GM19043 (cell line): ENCODE measurements at regions not wholly inside any gene's neighbourhood (a gene's known extent, or its start where the extent isn't known, plus 50 kb on each side); places are given as distances from the start of the nearest gene placed in this dataset.
"Not testable (repeated sequence)": the region's sequence is repeated elsewhere in the genome, so short reads cannot be mapped to it uniquely, and the experiment has no call there.

Experiments used
- ATAC-seq: cut with Tn5 transposase; IDR thresholded peaks from one replicate; pipeline ENCODE4 v1.9.1; 2021; ENCODE audit warnings: low read depth; ENCODE audit not compliant: unreplicated experiment

DNA sequence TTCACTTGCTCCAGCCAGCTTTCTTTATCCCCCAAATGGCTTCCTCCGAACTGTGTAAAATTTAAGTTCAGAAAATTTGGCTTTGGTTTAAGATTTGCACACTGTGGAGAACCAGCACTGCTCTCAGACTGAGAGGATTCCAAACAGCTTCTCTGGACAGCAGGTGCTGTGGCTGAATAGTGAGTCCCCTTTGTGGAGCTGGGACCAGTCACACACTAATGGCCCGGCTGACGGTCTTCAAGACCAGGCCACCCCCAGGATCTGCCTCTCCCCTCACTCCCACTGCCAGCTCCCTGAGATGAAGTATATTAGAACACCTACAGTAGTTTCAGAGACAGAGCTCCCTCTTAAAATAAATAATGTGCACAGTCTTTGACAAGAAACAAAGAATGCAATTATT is 267.3 kb downstream of the BCAT1 start:
- ATAC-seq = no peak

DNA sequence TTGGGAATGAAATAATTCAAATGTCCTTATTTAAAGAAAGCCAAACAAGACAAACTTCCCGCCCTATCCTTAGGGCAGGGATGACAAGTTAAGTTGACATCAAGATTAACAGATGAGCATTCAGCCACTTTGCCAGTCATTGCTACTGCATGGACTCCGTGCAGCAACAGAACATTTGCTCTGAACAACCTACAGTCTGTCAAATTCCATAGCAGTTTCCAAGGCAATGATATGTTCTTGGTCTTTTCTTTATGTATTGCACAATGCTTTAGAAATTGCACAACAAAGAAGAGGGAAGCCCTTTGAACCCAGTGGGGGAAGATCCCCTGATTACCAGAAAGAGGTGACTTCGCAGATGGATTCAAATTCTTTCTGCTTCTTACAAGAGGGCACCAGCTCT is 269.8 kb downstream of the BCAT1 start:
- ATAC-seq = no peak

DNA sequence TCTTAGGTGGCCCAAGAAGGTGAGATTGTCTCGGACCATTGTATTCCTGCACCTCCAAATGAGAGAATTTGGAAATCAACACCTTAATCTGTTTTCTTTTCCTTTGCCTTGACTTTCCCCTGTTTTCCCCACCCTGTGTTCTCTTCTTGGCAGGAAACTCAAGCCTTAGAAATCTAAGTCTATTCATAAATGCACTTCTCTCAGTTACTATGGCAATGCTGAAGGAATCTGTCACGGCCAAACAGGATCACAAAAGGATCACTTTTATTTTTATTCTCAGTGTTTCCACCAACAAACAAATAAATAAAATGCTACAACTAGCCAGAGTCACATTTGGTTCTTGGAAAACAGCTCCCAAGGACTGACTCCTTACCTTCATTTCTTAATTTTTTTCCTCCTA is 270.5 kb downstream of the BCAT1 start:
- no peak for ATAC-seq

DNA sequence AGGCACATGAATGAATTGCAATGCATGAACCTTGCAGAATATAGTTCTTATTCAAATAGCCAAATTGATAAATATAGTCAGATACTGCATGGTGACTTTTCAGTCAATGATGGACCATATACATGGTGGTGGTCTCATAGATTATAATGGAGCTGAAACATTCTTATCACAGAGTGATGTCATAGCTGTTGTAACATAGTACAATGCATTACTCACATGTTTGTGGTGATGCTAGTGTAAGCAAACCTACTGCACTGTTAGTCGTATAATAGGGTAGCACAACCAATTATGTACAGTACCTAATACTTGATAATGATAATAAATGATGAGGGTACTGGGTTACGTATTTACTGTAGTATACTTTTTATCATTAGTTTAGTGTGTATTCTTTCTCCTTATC is 280.3 kb downstream of the BCAT1 start:
- ATAC-seq = no peak

DNA sequence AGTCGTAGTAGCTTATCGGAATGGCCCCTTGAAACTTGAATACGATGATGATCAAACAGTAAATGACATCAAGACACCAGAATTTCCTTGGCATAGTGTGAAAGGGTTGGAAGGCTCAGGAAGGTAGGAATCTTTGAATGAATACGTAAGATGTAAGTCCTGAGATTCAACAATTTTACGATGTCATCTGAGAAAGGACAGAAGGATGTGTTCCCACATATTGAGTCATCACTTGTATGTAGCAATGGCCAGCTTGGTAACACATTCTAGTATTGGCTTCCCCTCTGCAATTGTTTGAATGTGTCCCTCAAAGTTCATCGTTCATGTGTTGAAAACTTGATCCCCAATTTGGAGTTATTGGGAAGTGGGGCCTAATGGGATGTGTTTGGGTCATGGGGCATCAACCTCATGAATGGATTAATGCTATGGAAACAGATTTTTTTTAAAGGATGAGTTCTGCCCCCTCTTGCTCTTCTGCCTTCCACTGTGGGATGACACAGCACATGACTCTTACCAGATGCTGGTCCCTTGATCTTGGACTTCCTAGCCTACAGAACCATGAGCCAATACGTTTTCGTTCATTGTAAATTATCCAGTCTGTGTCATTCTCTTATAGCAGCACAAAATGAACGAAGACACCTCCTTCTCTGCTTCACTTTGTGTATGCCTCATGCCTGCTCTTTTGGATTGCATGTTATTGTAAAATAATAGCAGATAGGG is 284.6 kb downstream of the BCAT1 start:
- ATAC-seq = no peak

DNA sequence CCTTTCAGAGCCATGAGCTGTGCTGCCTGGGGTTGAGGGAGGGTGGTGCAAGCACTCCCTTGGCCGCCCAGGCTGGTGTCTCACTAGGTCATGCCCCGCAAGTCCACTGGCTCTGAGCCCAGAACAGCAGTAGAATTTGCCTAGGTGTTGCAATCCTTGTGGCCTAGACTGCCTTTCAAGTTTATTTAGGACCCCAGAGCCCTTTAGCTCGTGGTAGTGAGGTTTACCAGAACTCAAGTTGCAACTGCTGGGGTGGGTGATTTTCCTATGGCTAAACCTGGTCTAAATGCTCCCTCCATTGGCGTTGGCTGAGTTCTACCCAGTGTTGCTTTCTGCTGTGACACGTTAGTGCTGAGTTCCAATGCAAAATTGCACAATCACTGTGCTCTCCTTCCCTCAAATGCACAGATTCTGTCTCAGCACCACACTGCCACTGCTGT is 287.2 kb downstream of the BCAT1 start:
- ATAC-seq = no peak

DNA sequence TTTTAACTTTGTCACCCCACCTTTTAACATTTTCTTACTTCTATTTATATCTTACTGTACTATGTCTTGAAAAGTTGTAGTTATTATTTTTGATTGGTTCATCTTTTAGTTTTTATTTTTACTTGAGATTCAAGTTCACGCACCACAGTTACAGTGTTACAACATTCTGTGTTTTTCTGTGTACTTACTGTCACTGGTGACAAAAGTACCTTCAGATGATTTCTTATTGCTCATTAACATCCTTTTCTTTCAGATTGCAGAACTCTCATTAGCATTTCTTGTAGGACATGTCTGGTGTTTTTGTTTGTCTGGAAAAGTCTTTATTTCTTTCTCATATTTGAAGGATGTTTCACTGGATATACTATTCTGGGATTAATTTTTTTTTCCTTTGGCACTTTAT is 289.9 kb downstream of the BCAT1 start:
- ATAC-seq = no peak

DNA sequence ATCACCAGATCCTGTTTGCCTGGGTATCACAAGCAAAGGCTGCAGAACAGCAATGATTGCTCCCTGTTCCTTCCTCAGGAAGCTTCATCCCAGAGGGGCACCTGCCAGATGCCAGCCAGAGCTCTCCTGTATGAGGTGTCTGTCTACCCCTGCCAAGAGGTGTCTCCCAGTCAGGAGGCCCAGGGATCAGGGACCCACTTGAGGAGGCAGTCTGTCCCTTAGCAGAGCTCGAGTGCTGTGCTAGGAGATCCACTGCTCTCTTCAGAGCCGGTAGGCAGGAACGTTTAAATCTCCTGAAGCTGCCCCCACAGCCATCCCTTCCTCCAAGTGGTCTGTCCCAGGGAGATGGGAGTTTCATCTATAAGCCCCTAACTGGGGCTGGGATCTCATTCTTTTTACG is 294.6 kb downstream of the BCAT1 start:
- not testable (repeated sequence) for ATAC-seq

DNA sequence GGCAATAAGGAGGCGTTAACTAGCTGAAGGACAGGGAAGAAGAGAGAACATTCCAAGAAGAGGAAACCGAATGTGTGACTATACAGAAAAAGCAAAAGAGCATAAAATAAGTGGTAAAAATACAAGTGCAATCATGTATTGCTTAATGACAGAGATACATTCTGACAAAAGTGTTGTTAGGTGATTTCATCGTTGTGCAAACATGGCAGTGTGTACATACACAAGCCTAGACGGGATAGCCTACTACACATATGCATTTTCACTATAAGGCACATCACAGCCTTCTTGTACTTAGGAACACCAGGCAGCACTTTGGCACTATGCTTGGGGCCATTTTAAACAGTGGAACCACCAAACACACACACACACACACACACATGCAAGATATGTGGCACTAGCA is 299.3 kb downstream of the BCAT1 start:
- ATAC-seq = no peak

DNA sequence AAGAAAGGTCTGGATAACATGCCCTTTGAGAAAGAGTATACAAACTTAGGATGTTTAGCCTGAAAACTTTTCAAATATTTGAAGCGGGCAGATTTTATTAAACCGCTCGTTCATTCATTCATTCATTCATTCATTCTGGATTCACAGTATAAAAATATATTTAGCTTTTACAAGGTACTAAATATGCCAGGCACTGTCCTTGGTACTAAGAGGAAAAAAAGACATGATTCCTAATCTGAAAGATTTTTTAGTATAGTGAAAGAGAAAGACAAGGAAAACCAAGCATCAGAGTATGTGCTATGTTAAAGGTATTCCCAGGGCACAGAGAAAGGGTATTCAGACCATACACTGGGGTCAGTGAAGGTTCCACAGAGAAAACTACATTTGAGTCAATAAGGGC is 299.7 kb downstream of the BCAT1 start:
- no peak for ATAC-seq

DNA sequence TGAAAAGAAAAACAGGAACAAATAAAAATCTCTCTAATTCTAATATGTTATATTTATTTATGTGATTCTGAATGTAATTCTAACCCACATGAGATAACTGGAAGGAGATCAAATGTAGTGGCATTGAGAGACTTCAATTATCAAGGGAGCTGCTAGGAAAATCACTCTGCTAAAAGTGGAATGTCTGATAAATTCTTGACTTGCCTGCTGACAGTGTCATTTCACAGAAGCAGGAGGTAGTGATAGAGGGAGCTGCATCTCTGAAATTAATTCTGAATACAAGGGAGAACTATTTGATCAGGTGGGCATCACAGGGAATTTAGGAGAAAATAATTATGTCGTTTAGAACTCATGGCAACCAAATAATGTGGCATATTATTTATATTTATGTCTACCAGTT is 303.6 kb downstream of the BCAT1 start:
- ATAC-seq = no peak

DNA sequence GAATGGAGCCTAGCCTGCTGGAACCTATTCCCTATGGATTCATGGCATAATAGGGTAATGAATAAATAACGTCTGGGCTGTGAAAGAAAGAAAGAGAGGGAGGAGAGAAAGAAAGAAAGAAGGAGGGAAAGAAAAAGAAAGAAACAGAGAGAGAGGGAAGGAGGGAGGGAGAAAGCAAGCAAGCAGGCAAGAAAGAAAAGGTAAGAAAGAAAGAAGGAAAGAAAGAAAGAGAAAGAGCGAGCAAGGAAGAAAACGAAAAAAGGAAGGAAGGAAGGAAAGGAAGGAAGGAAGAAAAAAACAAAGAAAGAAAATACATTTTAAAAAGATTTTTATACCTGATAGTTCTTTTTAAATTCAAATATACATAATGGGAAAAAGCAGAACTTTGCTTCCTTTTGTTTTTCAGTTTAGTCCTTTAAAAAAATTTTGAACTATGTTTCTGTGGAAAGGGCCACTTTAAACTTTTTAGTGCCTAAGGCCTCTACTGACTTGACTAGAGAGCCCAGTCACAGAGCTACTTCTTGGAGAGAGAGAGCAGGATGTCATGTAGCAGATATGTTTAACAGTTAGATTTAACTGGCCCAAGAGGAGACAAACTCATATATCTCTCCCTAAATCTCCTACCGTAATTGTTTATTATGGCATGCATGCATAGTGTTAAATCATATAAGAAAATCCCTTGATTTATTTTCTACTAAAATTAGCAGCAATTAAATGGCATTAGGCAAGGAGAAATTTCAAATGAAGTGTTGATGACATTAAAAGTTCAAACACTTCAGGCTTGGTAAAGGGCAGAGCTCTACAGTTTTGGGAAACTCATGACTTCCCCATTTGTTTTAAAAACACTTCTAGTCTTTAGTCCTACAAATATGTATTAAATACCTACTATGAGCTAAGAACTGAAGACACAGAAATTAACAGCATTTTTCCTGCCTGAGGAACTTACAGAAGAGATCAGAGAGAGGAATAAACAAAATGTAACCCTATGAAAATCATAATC is 305.5 kb downstream of the BCAT1 start:
- no peak for ATAC-seq

DNA sequence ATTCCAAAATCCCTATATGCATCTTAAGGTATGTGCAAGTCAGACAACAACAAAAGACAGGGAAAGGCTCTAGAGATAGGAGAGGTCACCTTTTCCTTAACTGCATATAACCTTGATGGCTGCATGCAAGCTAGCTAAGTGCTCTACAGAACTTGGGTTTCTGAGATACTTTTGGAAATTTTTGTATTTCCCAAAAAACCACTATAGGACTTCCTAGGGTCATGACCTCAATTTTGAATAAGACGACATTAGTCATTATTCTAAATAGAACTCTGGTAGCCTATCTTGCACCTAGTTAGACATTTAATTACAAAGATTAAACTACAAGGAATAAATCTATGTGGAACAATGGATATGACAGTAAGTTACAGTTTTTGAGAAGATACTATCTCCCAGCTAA is 309.3 kb downstream of the BCAT1 start:
- no peak for ATAC-seq

DNA sequence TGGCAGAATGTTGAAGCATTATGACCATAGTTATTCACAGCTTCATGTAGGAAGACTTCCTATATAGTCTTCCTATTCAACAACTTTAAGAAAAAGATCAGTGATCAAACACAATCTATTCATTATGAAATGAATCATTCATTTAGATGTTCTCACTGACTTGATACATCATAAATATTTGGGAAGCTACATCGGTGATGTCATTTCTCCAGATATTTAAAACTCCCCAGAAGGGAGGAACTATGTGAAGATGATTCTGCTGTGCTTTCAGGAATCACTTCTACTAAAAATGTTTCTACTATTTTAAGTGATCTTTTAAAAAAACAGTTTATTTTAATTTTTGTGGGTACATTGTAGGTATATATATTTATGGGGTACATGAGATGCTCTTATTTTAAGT is 316.4 kb downstream of the BCAT1 start:
- ATAC-seq = no peak

DNA sequence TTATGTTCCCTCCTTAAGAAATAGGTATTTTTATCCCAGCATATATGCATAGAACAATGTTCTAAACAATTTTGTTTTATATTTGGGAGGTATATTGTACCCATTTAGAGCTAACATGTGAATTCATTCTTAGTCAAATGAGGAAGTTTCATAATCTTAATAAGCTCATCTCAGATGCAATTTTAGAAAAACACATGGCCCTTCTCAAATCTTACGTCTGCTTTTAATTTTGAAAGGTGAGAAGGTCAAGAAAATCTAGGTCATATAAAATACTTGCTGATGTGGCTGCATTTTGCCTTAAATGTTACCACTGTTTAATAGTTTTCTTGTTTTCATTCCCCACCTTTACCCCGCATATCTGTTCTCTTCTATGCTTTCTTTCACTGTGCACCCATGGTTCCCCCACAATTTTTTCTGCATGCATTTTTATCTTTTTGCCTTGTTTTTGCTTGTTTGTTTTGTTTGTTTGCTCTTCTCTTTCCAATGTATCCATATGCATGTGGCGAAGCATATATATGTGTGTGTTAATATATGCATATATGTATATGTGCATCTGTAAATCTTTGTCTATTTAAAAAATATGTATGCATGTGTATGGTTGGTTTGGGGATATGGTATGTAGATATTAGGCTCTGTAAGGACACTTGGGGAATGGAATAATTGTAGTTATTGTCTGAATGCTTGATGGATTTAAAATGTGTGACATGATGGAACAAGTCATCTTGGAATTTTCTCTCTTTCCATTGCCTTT is 317.1 kb downstream of the BCAT1 start:
- no peak for ATAC-seq

DNA sequence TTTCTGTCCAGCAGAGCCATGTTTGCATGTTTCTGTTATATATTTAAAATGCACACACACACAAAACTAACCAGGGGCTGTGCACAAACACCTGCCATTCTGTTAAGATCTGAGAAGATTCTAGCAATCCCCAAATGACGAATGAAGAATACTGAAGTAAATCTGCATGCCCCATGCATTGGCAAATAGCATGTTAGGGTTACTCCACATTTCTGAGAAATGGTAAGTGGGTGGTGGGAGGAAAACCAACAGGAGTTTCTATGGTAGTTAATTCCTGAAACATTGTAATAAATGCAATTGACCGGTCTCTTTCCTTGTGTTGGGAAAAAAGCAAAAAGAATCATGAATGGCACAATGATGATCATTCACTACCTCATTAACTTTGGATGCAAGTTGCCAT is 318.0 kb downstream of the BCAT1 start:
- ATAC-seq = no peak

DNA sequence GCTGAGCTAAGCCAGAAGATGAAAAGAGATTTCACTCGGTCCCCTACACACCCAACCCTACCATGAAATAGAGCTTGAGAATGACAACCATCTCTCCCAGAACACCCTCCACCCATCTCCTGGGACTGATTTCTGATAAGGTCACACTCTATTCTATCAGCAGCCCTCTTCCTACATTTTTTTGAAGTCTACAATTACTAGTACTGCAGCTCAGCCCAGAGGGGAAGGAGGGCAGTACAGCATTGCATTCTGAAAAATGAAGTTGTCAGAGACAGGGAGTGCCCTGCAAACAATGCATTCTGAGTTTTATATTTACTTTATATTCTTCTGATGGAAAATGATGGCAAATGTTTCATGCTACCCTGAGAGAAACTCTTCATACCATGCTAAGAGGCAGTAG is 318.5 kb downstream of the BCAT1 start:
- ATAC-seq = no peak

DNA sequence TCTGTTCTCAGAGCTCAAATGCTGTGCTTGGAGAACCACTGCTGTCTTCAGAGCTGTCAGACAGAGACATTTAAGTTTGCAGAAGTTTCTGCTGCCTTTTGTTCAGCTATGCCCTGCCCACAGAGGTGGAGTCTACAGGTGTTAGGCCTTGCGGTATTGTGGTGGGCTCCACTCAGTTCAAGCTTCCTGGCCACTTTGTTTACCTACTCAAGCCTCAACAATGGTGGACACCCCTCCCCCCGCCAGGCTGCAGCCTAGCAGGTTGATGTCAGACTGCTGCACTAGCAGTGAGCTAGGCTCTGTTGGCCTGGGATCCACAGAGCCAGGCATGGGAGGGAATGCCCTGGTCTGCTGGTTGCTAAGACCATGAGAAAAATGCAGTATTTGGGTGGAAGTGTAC is 323.8 kb downstream of the BCAT1 start:
- ATAC-seq = no peak

DNA sequence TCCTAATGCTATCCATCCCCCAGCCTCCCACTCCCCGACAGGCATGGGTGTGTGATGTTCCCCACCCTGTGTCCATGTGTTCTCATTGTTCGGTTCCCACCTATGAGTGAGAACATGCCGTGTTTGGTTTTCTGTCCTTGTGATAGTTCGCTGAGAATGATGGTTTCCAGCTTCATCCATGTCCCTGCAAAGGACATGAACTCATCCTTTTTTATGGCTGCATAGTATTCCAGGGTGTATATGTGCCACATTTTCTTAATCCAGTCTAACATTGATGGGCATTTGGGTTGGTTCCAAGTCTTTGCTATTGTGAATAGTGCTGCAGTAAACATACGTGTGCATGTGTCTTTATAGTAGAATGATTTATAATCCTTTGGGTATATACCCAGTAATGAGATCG is 328.9 kb downstream of the BCAT1 start:
- not testable (repeated sequence) for ATAC-seq

DNA sequence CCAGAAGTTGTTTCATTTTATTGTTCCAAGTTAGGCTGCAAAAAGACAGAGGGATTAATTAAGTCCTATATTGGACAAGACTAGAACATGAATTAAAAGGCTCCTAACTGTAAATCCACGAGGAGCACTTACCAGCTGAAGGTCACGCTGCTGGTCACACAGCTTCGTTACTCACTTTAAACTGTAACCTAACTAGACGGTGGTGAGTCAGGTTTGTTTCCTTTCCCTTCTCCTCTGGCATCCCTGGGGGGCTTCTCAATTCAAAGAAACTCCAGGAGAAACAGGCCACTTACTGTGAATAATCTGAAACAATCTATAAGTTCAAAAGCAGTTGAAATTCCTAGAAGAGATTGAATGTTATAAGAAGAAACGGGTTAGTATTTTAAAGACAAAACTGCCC is 331.4 kb downstream of the BCAT1 start:
- ATAC-seq = no peak

DNA sequence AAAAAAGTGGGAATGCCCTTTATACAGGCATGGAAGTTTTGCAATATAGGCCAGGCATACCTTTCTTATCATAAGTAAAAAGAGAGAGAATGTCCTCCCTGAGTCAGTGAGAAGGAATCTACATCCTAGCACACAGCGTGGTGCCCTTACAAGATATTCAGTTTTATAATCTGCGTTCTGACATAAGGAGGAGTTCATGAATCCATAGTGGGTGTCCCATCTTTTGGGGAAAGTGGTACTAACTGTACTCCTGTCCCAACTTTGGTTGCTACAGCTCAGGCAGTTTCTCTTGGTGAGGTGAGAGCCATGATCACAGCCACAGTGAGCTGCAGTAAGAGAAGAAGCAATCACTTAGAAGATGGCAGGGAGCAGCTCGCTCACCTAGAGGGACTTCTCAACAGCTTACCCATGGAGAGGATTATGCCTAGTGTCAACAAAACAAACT is 332.9 kb downstream of the BCAT1 start:
- no peak for ATAC-seq
